ENCODE measurements at regions not wholly inside any gene's neighbourhood (a gene's known extent, or its start where the extent isn't known, plus 50 kb on each side); places are given as distances from the start of the nearest gene placed in this dataset.
"Not testable (repeated sequence)": the region's sequence is repeated elsewhere in the genome, so short reads cannot be mapped to it uniquely, and the experiment has no call there.

DNA sequence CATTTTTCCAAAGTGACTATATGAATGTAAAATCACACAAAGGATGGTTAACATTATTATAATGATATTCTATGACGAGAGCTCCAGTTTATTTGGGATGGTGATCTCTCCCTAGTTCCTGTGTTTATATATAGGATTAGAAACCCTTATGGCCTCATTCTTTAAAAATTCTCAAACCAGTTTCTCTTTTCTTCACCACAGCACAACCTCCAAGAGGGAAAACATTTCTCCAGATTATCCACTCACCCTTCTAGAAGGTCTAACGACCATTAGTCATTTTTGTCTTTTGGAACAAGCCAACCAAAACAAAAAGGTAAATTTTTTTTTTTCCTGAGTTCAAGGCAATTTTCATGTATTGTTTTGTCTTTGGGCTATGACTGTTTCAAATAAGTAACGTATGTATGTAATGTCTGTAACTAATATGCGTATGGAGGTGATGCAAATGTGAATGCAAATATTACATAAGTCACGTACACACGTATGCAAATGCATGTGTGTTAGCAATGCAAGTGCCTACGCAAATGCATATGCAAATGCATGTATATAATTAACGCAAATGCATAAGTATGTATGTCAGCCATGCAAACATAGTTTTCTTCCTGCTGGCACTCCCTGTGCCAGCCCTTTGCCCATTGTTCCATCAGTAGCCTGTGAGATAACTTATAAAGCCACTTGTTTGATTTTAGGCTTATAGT, 72.5 kb upstream of the MORC3 start:
- DNase-seq, result no peak

DNA sequence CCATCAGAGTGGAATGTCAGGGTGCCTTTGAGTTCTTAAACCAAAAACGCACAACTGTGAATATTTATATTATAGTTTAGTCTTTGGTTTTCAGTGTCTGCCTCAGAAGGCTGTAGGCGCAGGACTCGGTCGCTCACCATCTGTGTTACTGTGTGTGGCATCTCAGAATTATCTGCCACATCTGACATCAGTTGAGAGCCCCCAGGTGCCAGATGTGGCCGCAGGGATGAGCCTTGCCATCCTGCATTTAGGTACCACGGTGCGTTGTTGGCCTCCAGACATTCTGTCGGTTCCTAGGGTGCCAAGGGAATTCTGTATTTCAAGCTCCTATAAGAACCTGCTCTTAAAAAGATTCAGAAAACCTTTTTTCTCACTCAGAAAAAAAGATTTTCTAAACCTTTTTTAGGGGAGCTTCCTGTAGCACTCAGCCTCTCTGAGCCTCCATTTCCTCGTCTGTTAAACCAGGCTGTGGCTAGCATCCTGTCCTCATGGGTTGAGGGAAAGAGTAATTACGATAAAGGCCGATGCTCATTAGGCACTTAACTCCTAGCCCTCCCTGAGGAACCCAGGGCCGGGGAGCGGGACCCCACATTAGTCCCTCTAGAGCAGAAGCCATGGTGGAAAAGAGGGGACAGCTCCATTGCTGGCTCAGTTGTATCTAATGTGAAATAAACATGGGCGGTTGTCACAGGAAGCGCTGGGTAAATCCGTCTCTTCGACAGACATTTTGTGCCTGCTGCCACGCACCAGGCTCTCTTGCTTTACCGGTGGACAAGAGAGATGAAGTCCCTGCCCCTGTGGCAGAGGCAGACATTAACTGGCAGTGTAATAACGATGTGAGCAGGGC, 70.2 kb upstream of the MORC3 start:
- no peak for DNase-seq

- DNase-seq, result no peak
Observed at GRCh38 chr21:36250423-36251075, 69.4 kb upstream of the MORC3 start.

- DNase-seq, result no peak
Observed at GRCh38 chr21:36254106-36254941, 65.7 kb upstream of the MORC3 start.

GRCh38 chr21:36255663-36256062, 64.3 kb upstream of the MORC3 start:
- DNase-seq, result no peak

GRCh38 chr21:36257657-36258056, 62.3 kb upstream of the MORC3 start:
- DNase-seq, result no peak

DNA sequence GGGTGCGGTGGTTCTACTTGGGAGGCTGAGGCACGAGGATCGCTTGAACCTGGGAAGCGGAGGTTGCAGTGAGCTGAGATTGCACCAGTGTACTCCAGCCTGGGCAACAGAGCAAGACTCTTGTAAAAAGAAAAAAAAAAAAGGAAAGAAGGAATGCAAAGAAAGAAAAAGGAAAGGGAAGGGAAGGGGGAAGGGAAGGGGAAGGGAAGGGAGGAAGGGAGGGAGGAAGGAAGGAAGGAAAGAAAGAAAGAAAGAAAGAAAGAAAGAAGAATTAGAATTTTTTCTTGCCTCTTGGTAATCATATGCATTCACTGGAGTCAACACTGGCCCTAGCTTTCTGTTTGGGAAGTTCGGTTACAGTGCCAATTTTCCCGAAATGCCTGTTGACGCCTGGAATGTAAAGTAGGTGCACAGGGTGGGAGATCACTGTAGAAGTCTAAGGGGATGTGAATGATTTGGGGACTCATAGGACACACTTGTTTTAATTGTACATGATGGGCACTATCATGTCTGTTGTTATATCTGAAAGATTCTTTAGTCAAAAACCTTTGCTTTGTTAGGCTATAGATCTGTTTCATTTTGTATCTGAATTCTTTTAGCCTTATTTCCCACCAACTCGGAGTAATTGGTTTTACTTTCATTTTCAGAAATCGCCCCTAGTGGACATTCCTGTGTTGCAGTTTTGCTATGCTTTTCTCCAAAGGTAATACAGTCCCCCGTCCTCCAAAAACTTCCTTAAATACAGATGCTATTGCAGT, 59.8 kb upstream of the MORC3 start:
- peak in 1 of 2 experiments; percentile 13 for DNase-seq

DNA sequence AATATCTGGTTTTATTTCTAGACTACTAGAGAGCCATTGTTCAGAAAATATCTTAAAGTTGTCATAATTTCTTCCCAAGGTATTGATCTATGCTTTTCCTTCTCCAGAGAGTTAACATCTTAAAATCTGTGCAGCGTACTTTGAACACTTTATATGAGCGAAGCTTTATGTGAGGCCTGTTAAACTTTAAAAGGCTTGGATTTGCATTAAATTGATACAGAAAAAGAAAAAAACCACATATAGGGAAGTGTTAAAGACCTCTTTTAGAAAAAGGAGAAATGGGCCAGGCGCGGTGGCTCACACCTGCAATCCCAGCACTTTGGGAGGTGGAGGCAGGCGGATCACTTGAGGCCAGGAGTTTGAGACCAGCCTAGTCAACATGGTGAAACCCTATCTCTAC, 59.2 kb upstream of the MORC3 start:
- DNase-seq, result no peak

GRCh38 chr21:36261459-36261858, 58.5 kb upstream of the MORC3 start:
- DNase-seq, result no peak

GRCh38 chr21:36263797-36264196, 56.2 kb upstream of the MORC3 start:
- no peak for DNase-seq

GRCh38 chr21:36265431-36265830, 54.6 kb upstream of the MORC3 start:
- no peak for DNase-seq

- not testable (repeated sequence) for DNase-seq
Observed at GRCh38 chr21:36267828-36268227, 52.2 kb upstream of the MORC3 start.

DNA sequence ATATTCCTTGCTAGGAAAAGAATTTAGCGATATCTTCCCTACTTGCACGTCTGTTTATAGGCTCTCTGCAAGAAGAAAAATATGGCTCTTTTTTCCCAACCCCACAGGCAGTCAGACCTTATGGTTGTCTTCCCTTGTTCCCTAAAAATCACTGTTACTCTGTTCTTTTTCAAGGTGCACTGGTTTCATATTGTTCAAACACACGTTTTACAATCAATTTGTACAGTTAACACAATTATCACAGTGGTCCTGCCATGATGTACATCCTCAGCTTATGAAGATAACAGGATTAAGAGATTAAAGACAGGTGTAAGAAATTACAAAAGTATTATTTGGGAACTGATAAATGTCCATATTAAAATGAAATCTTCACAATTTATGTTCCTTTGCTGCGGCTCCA, 51.7 kb upstream of the MORC3 start:
- DNase-seq, result not testable (repeated sequence)
